SK-MEL-5 (cell line): ENCODE measurements at regions not wholly inside any gene's neighbourhood (a gene's known extent, or its start where the extent isn't known, plus 50 kb on each side); places are given as distances from the start of the nearest gene placed in this dataset.

Experiments
- DNase-seq: peaks from one replicate; pipeline ENCODE4 v3.0.0-alpha.2; 2016; ENCODE audit warnings: low read depth, low spot score
- in situ Hi-C: cut with HindIII; loops from 2 replicates; pipeline ENCODE4 v1.10.0; 2016; ENCODE audit warnings: low sequenced_read_pairs, high pct_unique_total_duplicates, low pct_unique_long_range_greater_than_20kb

DNA sequence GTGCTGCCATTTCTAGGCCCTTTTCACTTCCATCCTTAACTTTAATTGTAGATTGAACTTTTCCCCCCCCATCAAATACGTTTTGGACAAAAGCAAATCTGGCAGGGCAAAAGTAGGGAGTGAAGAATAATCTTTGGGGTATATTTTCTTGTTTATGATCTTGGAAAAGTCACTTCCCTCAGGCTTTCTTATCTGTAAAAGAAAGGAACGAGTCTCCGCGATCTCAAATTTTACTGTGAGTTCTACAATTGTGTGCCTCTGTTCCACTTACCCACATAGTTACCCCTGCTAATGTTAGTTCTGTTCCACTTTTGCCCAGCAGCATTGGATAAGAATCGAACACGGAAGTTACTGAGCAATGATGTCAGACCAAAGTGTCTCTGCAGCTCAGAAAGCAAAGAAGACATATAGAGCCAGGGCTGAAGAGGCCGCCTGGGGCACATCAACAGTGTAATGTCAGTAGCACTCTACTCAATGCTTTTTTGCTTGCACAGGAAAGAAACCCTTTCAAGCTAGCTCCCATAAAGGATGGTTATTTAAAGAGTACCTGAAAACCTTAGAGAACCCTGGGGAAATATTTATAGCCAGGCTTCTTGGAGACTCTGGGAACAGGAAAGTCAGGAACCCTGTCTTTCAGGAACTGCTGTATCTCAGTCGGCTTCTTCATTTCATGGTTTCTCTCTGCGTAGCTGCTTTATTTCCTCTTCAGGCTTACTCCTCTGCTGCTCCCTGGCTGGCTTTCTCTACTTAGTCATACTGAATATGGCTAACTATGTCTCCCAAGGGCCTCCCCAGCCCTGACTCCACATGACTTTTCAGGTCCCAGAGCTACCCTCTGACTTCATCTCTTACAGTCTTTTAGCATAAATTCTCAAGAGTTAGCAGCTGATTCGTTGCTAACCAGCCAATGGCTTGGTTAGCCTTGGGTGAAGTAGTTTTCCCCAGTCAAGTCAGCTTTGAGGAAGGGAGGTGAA lies 123.7 kb upstream of the FAM3C start:
- no peak for DNase-seq
- in situ Hi-C loops = no loop called here

DNA sequence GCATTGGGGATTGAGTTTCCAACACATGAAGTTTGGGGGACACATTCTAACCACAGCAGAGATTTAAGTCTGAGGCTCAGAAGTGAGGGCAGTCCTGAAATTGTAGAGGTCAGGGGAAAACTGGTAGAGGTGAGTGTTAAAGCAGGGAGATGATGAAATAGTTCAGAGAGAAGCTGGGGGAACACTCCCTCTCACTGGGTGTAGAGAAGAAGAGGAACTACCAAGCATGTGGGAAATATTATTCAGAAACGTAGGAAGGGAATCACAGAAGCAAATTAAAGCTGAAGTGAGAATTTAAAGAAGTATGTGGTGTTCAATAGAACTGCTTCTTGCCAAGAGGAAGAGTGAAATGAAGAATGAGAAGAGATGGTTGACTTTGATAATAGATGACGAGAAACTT lies 121.5 kb upstream of the FAM3C start:
- DNase-seq = no peak
- in situ Hi-C loops = no loop called here

DNA sequence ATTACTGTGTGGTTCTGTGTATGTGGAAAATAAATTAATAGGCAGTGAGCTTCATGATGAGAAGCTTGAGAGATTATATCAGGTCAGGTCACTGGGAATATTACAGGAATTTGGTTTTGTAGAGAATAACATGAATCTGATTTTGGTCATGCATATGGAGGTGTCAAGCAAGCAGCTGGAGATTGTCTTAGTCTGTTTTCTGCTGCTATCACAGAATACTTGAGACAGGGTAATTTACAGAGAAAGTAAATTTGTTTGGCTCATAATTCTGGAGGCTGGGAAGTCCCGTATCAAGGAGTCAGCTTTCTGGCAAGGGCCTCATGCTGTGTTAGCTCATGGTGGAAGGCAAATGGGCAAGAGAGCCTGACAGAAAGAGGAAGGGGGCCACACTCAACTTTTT lies 120.7 kb upstream of the FAM3C start:
- no peak for DNase-seq
- in situ Hi-C loops = no loop called here

DNA sequence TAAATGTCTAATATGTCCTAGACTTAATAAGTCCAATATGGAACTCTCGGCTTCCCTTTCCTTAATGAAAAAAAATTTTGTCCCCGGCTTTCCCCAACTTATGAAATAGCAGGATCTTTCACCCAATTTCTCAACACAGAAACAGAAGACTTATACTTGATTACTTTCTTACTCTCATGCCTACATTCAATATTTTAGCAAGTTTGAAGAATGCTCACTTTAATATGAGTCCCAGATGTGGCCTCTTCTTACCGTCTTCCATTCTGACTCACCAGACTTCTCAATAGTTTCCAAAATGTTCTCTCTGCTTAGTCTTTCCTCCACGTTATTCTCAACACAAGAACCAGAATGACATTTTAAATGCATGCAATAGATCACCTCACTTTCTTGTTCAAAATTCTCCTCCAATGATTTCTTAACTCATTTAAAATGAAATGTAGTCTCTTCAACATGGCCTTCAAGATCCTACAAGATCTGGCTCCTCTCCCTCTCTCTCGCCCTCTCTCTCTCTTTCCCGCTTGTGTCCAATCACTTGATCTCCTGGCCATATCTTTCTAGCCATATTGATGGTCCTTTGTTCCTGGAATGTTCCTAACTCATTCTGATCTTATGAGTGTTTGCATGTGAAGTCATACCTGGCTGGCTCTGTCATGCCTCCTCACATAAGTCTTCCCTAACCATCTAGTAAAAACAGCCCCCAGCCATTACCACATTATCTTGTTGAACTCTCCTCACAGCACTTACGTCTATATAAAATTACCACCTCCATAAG lies 119.7 kb upstream of the FAM3C start:
- DNase-seq = no peak

DNA sequence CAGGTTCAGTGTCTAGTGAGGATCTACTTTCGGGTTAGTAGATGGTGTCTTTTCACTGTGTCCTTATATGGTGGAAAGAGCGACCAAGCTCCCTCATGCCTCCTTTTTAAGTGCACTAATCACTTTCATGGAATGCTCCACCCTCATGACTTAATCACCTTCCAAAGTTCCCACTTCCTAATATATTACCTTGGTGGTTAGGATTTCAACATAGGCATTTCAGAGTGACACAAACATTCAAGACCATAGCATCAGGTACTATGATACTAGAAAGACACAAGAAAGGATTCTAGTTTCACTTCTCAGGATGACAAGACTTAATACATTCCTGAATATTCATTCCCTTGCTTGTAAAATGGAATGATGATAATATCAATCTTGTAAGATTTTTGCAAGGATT lies 119.1 kb upstream of the FAM3C start:
- in situ Hi-C loops = no loop called here
- no peak for DNase-seq

More for the DNA sequence above, 119.7 kb upstream of the FAM3C start:
- in situ Hi-C loops = no loop called here

DNA sequence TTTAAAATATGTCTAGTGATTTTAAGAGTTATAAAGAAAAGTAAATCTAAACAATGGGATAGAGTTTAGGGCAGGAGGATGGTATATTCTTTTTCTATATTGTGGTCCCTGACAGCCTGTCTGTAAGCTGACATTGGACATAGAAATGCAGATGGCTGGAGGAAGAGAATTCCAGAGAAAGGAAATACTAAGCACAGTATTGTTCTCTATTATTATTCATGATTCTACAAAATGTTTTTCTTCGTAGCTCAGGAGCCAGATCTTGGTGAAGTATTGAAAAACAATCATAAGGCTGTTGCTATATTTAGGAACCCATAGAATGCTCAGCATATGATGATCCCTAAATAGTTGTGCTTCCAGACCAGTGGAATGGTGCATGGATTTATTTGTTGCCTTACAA lies 117.0 kb upstream of the FAM3C start:
- no peak for DNase-seq
- in situ Hi-C loops = no loop called here

DNA sequence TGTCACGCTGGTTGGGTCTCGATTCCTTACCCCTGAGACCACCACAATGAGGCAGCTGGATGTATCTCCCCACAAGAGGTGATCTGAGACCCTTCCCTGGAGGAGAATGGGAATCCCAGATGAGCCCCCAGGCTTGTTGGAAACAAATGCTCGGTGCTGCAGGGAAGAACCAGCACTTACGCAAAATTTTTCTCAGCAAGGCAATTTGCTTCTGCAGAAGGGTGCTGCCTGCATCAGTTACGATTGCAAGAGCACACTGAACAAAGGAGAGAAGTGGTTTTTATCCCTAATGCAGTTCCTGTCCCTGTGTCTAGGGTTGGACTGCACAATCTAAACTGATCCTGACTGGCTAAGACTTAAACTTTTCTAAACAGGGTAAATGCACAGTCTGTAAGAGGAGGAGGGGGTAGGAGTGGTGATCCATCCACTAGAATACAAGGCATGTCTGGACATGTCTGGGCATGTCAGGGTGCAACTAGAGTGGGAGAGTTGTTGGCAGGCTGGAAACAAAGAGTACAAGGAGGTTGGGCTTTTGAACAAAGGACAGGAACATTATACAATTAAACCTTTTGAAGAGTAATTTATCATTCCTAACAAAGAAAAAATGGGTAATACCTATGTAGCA lies 114.9 kb upstream of the FAM3C start:
- DNase-seq = no peak
- in situ Hi-C loops = no loop called here

DNA sequence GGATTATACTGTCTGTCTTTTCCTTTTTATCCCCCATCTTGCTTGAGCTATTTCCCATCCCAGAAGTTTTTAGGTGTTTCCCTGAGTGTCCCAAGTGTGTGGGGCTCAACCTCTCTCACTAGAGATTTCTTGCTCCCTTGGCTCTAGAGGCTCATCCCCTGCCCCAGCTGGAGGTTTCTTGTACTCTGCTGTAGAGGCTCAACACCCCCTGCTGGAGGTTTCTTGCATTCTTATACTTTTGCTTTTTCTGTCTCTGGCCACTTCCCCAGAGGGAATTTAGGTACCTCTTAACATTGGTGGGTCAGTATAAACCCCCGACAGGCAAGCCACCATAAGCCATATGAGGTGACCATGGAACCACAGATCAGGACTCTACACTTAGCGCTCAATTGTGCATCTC lies 114.2 kb upstream of the FAM3C start:
- in situ Hi-C loops = no loop called here
- DNase-seq = peak; percentile 55

DNA sequence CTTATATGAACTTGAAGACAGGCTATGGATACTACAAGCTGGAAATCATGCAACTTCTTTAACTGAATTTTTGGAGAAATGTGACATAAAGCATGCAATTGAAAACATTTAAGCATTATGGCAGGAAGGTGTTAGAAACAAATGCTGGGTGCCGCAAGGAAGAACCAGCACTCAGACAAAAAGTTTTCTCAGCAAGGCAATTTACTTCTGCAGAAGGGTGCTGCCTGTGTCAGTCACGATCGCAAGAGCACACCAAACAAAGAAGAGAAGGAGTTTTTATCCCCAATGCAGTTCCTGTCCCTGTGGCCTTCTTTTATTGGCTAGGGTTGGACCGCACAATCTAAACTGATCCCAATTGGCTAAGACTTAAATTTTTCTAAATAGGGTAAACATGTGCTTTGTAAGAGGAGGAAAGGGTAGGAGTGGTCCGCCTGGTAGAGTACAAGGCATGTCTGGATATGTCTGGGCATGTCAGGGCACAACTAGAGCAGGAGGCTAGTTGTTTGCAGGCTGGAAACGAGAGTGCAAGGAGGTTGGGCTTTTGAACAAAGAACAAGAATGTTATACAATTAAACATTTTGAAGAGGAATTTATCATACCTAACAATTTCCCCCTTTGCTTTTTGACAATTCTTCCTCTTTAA lies 109.6 kb upstream of the FAM3C start:
- DNase-seq = no peak
- in situ Hi-C loops = no loop called here

DNA sequence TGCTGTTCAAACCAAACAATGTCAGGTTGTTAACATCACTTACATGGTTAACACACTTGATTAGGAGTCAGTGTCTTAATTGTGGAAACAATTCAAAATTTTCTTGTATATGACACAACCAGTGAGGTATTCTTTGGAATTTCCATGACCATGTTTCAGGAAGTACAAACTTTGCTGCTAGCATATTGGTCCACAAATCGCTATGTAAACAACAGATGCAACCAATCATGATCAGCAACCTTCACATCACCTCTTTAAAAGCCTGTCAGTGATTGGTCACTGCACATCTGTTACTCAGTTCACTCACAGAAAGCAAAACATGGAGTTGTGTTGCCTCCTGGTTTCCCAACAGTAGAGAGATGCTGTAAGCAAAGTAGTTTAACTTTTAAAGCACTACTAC lies 108.9 kb upstream of the FAM3C start:
- in situ Hi-C loops = no loop called here
- no peak for DNase-seq

DNA sequence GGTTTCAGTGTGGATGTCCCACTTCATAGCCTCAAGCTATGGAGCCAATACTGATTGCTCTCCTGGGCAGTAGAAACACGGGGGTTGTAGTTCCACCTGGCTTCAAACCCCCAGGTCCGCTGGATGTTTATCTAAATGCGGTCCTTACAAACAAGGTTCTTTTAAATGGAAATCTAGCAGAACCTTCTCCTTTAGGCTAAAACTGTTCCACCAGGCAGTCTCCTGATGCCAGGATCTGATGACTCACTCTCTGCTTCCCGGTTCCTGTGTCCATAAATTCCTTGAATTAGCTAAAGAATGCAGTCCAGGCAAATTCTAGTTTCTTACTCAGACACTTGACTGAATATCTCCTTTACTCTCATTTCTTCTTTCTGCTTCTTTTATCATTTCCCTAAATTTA lies 108.4 kb upstream of the FAM3C start:
- in situ Hi-C loops = no loop called here
- DNase-seq = peak; percentile 53

DNA sequence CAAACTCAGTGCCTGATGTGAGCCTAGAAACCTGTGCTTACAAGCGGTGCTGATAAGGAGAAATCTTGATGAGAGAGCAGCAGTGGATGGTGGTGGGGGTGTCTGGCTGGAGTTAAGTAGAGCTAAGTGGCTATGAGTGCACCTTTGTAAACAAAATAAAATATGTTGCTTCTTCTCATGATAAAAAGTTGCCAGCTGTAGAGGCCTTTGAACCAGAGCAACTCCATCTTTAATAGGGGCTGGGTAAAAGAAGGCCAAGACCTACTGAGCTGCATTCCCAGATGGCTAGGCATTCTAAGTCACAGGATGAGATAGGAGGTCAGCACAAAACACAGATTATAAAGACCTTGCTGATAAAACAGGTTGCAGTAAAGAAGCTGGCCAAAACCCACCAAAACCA lies 107.6 kb upstream of the FAM3C start:
- no peak for DNase-seq
- in situ Hi-C loops = no loop called here

DNA sequence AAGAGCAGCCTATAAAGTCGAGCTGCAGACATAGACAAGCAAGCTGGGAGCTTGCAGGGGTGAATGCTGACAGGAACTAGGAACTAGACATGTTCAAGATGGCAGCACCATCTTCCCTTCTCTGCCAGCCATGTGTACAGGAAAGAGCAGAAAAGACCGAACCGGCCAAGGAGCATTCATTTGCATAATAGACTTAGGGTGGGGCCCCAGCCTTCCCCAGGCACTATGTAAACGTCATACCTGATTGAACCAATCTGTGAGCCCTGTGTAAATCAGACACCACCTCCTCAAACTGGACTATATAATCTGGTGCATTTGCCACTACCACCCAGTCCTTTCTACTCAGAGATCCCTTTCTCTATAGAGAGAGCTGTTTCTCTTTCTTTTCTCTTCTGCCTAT lies 106.9 kb upstream of the FAM3C start:
- in situ Hi-C loops = no loop called here
- no peak for DNase-seq

DNA sequence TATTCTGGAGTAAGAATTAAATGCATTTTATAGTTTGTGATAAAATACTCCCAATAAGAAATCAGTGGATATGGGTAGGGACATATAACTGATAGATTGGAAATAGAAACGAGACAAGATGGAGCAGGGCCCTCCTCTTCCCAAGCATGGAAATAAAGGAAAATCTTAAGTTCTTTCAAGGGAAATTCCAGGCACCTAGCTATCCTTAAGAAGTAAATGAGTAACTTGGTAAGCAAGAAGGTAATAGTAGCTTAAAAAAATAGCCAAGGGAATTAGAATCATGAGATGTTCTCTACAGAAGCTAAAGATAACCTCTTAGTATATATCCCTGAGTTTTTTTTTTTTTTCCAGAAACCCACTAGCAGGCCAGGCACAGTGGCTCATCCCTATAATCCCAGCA lies 105.5 kb upstream of the FAM3C start:
- no peak for DNase-seq
- in situ Hi-C loops = no loop called here

DNA sequence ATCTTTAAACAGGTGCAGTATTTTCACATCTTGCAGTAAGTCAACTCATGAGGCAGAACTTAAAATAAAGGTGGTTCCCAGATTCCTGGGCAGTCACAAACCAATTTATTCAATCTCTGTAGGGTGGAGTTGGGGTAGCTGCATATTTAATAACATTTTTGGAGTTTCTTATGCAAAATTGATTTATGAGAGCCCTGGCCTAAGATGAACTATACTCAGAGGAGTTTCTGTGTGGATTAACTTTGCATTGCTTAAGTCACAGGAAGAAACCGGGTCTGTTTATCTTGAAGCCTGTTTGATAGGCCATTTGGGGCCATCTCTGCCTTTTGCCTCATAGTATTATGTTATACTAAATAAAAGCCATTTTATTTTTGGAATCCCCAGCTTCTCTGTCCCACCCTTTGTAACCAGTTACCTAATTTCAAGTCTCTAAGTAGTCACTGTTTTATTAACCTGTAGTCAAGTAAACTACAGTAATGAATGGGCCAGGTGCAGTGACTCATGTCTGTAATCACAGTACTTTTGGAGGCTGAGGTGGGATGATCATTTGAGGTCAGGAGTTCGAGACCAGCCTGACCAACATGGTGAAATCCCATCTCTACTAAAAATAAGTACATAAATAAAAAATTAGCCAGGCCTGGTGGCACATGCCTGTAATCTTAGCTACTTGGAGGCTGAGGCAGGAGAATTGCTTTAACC lies 104.4 kb upstream of the FAM3C start:
- no peak for DNase-seq
- in situ Hi-C loops = no loop called here

DNA sequence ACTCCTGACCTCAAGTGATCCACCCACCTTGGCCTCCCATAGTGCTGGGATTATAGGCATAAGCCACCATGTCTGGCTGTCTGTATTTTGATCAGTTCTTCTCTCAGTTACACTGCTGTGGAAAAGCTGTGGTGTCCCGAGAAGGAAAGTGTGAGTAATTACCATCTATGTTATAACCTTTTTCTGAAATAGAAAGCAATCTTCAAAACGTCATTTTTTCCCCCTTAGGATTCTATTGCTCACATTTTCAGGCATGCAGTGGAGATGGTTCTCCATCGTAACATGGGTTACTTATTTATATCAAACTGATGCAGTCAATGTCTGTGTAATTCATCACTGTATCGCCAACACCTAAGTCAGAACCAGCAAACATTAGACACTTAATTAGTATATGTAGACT lies 103.5 kb upstream of the FAM3C start:
- in situ Hi-C loops = no loop called here
- DNase-seq = no peak

DNA sequence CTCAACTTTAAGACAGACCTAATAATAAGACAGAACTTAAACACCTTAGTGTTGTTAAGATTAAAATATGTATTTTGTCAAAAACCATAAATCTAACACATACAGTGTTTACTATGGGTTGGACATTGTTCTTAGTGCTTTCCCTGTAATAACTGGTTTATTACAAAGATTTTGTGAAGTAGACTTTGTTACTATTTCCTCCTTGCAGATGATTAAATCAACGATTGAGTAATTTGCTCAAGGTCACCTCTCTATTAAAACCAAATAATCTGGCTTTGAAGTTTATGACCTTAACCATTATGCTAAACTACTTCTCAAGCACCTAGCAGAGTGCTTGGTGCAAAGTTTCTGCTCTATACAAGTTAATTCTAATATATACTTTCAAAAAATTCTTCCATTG lies 102.7 kb upstream of the FAM3C start:
- in situ Hi-C loops = no loop called here
- no peak for DNase-seq
